Testis (tissue), 2 donors: ENCODE measurements at regions not wholly inside any gene's neighbourhood (a gene's known extent, or its start where the extent isn't known, plus 50 kb on each side); places are given as distances from the start of the nearest gene placed in this dataset.

Experiments used
- CTCF ChIP-seq, 3 experiments: fragments of 450-650 bp in 2 of 3; fragments of 200-600 bp in 1 of 3; sonication (generic) in 1 of 3; IDR thresholded peaks; one replicate each; pipeline ENCODE4 v1.5.1; 2016 to 2019; ENCODE audit warnings: antibody characterized with exemption in 3 of 3, mild to moderate bottlenecking in 2 of 3, moderate library complexity in 1 of 3
- POLR2A ChIP-seq: fragments of 450-650 bp; IDR thresholded peaks from one replicate; pipeline ENCODE4 v1.6.1; 2017; ENCODE audit warnings: antibody characterized with exemption, mild to moderate bottlenecking, moderate library complexity

DNA sequence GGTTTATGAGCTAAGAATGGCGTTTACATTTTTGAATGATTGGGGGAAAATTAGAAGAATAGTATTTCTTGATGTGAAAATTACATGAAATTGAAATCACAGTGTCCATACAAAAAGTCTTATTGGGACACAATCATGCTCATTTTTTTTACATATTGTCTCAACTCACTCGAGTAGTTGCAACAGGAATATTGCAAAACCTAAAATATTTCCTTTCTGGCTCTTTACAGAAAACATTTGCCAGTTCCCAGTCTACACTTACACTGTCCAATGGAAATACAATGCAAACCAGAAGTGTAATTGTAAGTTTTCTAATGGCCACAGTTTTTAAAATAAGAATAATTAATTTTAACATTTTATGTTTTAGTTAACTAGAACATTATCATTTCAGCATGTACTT, 137.8 kb downstream of the SAMMSON start:
- no peak for TF ChIP-seq CTCF (IDR thresholded peaks at IDR 0.05)
- TF ChIP-seq POLR2A, result no peak
